ENCODE measurements at regions not wholly inside any gene's neighbourhood (a gene's known extent, or its start where the extent isn't known, plus 50 kb on each side); places are given as distances from the start of the nearest gene placed in this dataset.

DNA sequence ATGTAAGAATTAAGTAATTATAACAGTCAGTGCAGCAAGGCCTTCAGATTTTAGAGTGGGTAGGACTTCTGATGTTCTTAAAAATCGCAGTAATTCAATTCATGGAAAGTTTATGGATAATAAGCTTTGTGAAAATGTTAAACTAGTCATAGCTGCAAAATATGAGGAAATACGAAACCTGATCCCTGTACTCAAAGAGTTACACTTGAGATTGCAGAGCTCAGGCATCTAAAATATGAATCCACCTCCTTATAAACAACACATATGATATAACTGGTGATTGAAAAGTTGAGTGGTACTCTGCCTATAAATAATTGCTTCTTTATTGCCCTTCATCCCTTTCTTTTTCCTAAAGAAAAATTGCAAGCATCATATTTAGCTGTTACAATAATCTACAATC is 473.3 kb downstream of the OTOL1 start:
- TF ChIP-seq EP300 (IDR thresholded peaks at IDR 0.05; ENCODE audit: borderline replicate concordance) (no peak), TEAD4 (IDR thresholded peaks at IDR 0.05) (no peak)
- TF ChIP-seq, protein P1, sequence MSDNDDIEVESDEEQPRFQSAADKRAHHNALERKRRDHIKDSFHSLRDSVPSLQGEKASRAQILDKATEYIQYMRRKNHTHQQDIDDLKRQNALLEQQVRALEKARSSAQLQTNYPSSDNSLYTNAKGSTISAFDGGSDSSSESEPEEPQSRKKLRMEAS (IDR thresholded peaks at IDR 0.05): no peak
